ENCODE measurements at regions not wholly inside any gene's neighbourhood (a gene's known extent, or its start where the extent isn't known, plus 50 kb on each side); places are given as distances from the start of the nearest gene placed in this dataset.

GRCh38 chr1:204736836-204737235, 51.3 kb upstream of the LRRN2 start:
- H3K27ac ChIP-seq = no peak overlapping the region
- H3K9me3 ChIP-seq (replicated peaks) = peaks cover 13% of the 10 kb centered on the region
- H3K27me3 ChIP-seq = peaks cover 4% of the 10 kb centered on the region; the same call in 1 of the 2 replicates
- peak in 1 of 2 experiments; percentile 45 for DNase-seq
- peaks cover 4% of the 10 kb centered on the region; the same call in 1 of the 2 replicates for H3K4me1 ChIP-seq
- no peak overlapping the region for H3K4me3 ChIP-seq
- no peaks in the 10 kb centered on the region for H3K36me3 ChIP-seq

- no peak overlapping the region for H3K4me3 ChIP-seq
- H3K36me3 ChIP-seq = no peaks in the 10 kb centered on the region
- H3K4me1 ChIP-seq = peaks cover 4% of the 10 kb centered on the region; the same call in 1 of the 2 replicates
These were observed 53.0 kb upstream of the LRRN2 start for GRCh38 chr1:204738506-204738905.

GRCh38 chr1:204740354-204740753, 54.8 kb upstream of the LRRN2 start:
- peaks cover 7% of the 10 kb centered on the region for H3K27me3 ChIP-seq
- H3K36me3 ChIP-seq = no peaks in the 10 kb centered on the region
- peaks cover 4% of the 10 kb centered on the region; the same call in 1 of the 2 replicates for H3K4me1 ChIP-seq
- H3K27ac ChIP-seq = no peak overlapping the region
- H3K4me3 ChIP-seq = no peak overlapping the region
- peaks cover 13% of the 10 kb centered on the region for H3K9me3 ChIP-seq (replicated peaks)
- no peak for DNase-seq

More at GRCh38 chr1:204738506-204738905, 53.0 kb upstream of the LRRN2 start:
- Histone ChIP-seq H3K27me3 (peaks cover 7% of the 10 kb centered on the region), H3K27ac (no peak overlapping the region), H3K9me3 (replicated peaks) (peaks cover 13% of the 10 kb centered on the region)
- no peak for DNase-seq

GRCh38 chr1:204741440-204741839, 55.9 kb upstream of the LRRN2 start:
- peaks cover 4% of the 10 kb centered on the region; the same call in 1 of the 2 replicates for H3K4me1 ChIP-seq
- DNase-seq = no peak
- peaks cover 7% of the 10 kb centered on the region for H3K27me3 ChIP-seq
- no peaks in the 10 kb centered on the region for H3K36me3 ChIP-seq
- H3K27ac ChIP-seq = no peak overlapping the region
- peaks cover 13% of the 10 kb centered on the region for H3K9me3 ChIP-seq (replicated peaks)
- H3K4me3 ChIP-seq = no peak overlapping the region

- H3K27ac ChIP-seq = no peak overlapping the region
- no peak for DNase-seq
- peaks cover 7% of the 10 kb centered on the region for H3K27me3 ChIP-seq
These were observed 57.2 kb upstream of the LRRN2 start for GRCh38 chr1:204742676-204743251.

GRCh38 chr1:204744107-204744779, 58.7 kb upstream of the LRRN2 start:
- Histone ChIP-seq H3K4me1 (no peaks in the 10 kb centered on the region), H3K36me3 (no peaks in the 10 kb centered on the region), H3K9me3 (replicated peaks) (no peaks in the 10 kb centered on the region), H3K27ac (no peak overlapping the region), H3K4me3 (no peak overlapping the region), H3K27me3 (peaks cover 7% of the 10 kb centered on the region)
- DNase-seq = no peak

More at GRCh38 chr1:204742676-204743251, 57.2 kb upstream of the LRRN2 start:
- H3K4me1 ChIP-seq = no peaks in the 10 kb centered on the region
- no peak overlapping the region for H3K4me3 ChIP-seq
- no peaks in the 10 kb centered on the region for H3K36me3 ChIP-seq
- peaks cover 11% of the 10 kb centered on the region for H3K9me3 ChIP-seq (replicated peaks)

- no peaks in the 10 kb centered on the region for H3K9me3 ChIP-seq (replicated peaks)
- no peaks in the 10 kb centered on the region for H3K4me1 ChIP-seq
- H3K36me3 ChIP-seq = no peaks in the 10 kb centered on the region
- H3K27me3 ChIP-seq = peaks cover 7% of the 10 kb centered on the region
- H3K27ac ChIP-seq = no peak overlapping the region
- H3K4me3 ChIP-seq = no peak overlapping the region
- DNase-seq = peak; percentile 47 to 76
These were observed 61.4 kb upstream of the LRRN2 start for GRCh38 chr1:204746838-204747442.

- no peak for DNase-seq
- Histone ChIP-seq H3K9me3 (replicated peaks) (no peaks in the 10 kb centered on the region), H3K4me3 (no peak overlapping the region), H3K4me1 (no peaks in the 10 kb centered on the region), H3K27ac (no peak overlapping the region), H3K36me3 (no peaks in the 10 kb centered on the region), H3K27me3 (no peaks in the 10 kb centered on the region)
These were observed 65.9 kb upstream of the LRRN2 start for GRCh38 chr1:204751480-204751879.

- Histone ChIP-seq H3K36me3 (no peaks in the 10 kb centered on the region), H3K4me1 (no peaks in the 10 kb centered on the region), H3K27ac (no peak overlapping the region), H3K4me3 (no peak overlapping the region), H3K27me3 (no peaks in the 10 kb centered on the region), H3K9me3 (replicated peaks) (no peaks in the 10 kb centered on the region)
- DNase-seq = peak; percentile 70 to 73
These were observed 66.5 kb upstream of the LRRN2 start for GRCh38 chr1:204751883-204752687.

- no peak overlapping the region for H3K4me3 ChIP-seq
- H3K4me1 ChIP-seq = no peaks in the 10 kb centered on the region
- H3K36me3 ChIP-seq = no peaks in the 10 kb centered on the region
- no peak for DNase-seq
- no peaks in the 10 kb centered on the region for H3K27me3 ChIP-seq
- H3K9me3 ChIP-seq (replicated peaks) = no peaks in the 10 kb centered on the region
- no peak overlapping the region for H3K27ac ChIP-seq
These were observed 67.1 kb upstream of the LRRN2 start for GRCh38 chr1:204752688-204753040.

- no peak for DNase-seq
- Histone ChIP-seq H3K36me3 (no peaks in the 10 kb centered on the region), H3K4me1 (no peaks in the 10 kb centered on the region), H3K27ac (no peak overlapping the region), H3K27me3 (no peaks in the 10 kb centered on the region), H3K4me3 (no peak overlapping the region), H3K9me3 (replicated peaks) (no peaks in the 10 kb centered on the region)
These were observed 69.3 kb upstream of the LRRN2 start for GRCh38 chr1:204754821-204755220.

GRCh38 chr1:204756349-204756748, 70.8 kb upstream of the LRRN2 start:
- H3K4me1 ChIP-seq = no peaks in the 10 kb centered on the region
- no peaks in the 10 kb centered on the region for H3K27me3 ChIP-seq
- no peak overlapping the region for H3K27ac ChIP-seq
- H3K4me3 ChIP-seq = no peak overlapping the region
- H3K36me3 ChIP-seq = no peaks in the 10 kb centered on the region
- no peak for DNase-seq
- no peaks in the 10 kb centered on the region for H3K9me3 ChIP-seq (replicated peaks)

GRCh38 chr1:204756811-204757210, 71.3 kb upstream of the LRRN2 start:
- no peaks in the 10 kb centered on the region for H3K9me3 ChIP-seq (replicated peaks)
- no peak overlapping the region for H3K27ac ChIP-seq
- no peak for DNase-seq
- no peaks in the 10 kb centered on the region for H3K4me1 ChIP-seq
- no peaks in the 10 kb centered on the region for H3K36me3 ChIP-seq
- no peaks in the 10 kb centered on the region for H3K27me3 ChIP-seq
- H3K4me3 ChIP-seq = no peak overlapping the region

GRCh38 chr1:204758601-204759000, 73.1 kb upstream of the LRRN2 start:
- Histone ChIP-seq H3K36me3 (no peaks in the 10 kb centered on the region), H3K27me3 (no peaks in the 10 kb centered on the region), H3K4me1 (no peaks in the 10 kb centered on the region), H3K4me3 (no peak overlapping the region), H3K27ac (no peak overlapping the region), H3K9me3 (replicated peaks) (no peaks in the 10 kb centered on the region)
- no peak for DNase-seq

- Histone ChIP-seq H3K4me1 (no peaks in the 10 kb centered on the region), H3K9me3 (replicated peaks) (no peaks in the 10 kb centered on the region)
- DNase-seq = no peak
These were observed 74.8 kb upstream of the LRRN2 start for GRCh38 chr1:204760350-204760749.

More at GRCh38 chr1:204760350-204760749, 74.8 kb upstream of the LRRN2 start:
- no peak overlapping the region for H3K27ac ChIP-seq
- no peaks in the 10 kb centered on the region for H3K27me3 ChIP-seq
- no peaks in the 10 kb centered on the region for H3K36me3 ChIP-seq
- no peak overlapping the region for H3K4me3 ChIP-seq

Measured in SJCRH30 (cell line).